SKM-1 treated with dmso at 0.1 percent for 144 hours (cell line): ENCODE measurements at regions not wholly inside any gene's neighbourhood (a gene's known extent, or its start where the extent isn't known, plus 50 kb on each side); places are given as distances from the start of the nearest gene placed in this dataset.
"Not testable (repeated sequence)": the region's sequence is repeated elsewhere in the genome, so short reads cannot be mapped to it uniquely, and the experiment has no call there.

ENCODE experiments used
- DNase-seq: peaks from one replicate; lab custom pipeline; 2025; ENCODE audit not compliant: unreplicated experiment; lab: John Stamatoyannopoulos, UW

DNA sequence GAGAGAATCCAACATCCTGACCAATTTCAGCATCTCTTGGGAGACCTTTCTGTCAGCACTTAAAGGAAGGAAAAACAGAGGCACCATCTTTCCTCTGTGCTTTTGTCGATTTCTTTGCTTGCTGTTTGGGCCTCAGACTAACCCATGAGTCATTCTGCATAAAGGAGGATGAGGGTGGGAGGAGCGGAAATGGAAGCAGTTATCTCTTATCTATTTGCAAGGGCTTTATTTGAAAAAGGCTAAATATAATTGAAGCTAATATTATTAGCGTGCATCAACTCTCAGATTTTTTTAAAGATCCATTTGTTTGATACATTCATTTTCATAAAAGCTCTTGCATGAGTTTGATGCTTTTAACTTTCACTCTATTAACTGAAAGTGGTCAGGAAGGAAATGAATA, 72.9 kb downstream of the ZNF622 start:
- no peak for DNase-seq

DNA sequence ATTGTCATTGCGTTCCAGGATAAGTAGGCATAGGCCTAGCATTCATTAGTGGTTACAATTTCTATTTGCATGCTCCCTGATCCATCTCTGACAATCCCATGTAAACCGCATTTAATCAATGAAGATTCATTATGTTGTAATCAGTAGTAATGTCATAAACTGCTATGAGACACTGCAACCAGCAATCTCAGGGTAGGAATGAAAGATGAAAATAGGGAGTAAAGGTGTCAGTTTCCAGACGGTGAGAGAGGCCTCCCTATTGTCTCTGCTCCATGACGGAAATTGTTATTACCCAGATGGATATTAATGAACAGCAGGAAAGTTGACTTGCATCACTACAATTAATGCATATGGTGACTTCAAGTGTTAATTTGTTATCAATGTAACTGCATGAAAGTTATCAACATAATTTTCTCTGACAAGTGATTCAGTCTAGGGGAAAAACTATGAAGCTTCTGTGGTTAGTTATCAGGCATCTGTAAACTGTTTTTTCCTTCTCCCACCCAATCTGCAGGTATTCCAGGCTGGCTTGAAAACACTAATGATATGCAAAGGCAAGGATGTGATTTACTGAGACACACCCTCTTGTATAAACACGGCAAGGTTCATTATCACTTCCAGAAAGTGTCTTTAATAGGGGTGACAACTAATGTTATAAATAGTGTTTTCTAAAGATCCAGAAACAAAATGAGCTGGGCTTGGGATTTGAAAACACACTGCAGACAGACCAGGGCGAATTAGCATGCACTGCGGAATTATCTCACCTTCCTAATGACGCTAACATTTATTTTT, 73.5 kb downstream of the ZNF622 start:
- DNase-seq: no peak

DNA sequence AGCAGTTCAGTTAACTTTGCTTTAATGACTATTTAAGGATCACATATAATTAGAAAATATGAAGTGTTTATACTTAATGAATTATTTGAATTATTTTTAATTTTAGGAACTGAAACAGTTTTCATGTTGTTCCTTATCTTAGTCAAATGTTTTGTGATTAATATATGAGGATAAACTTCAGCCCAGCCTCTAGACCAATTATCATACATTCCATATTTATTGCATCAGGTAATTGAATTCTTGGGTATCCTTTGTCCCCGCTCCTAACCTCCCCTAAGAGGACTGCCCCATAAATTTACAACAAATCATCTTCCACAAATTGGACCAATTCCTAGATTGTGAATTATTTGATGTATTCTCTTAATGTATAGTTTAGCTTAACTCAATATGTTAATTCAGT, 74.8 kb downstream of the ZNF622 start:
- DNase-seq: no peak

DNA sequence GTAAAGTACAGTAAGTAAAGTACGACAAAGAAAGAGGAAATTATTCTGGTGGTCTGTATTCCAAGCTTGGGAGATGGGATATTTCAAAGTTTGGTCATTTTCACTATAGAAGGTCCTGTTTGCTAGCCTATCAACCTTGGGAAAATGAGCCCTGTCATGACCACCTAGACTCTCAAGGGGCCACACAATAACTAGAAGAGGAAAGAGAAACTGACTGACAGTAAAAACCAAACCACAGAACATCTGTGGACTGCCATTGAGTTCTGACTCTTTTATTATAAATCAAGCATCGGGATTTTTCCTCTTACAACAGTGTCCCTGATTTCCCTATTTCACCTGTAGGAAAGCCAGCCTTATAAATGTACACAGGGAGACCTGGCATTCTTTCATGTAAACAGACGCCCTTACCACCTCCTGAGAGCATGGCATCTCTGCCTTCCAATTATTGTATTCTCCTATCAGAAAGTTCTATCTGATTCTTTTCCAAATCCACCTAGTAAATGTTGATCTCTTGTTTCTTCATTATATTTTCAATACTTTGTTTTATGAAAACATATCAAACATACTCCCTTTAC, 80.0 kb downstream of the ZNF622 start:
- no peak for DNase-seq

DNA sequence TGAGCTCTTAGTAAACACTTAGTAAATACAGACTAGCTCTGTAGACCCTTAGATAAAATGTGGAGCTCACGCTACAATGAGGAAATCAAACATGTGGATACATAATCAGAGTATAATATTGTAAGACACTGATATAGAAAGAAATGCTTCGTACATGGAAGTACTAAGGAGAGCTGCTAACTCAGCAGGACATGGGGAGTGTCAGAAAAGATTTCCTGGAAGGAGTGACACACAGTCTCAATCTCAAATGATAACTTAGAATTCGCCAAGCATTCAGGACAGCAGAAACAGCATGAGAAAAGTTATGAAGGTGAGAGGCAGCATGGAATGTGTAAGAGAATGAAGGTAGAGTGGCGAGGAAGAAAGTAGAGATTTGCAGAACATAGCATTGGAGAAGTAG, 80.8 kb downstream of the ZNF622 start:
- DNase-seq: no peak

DNA sequence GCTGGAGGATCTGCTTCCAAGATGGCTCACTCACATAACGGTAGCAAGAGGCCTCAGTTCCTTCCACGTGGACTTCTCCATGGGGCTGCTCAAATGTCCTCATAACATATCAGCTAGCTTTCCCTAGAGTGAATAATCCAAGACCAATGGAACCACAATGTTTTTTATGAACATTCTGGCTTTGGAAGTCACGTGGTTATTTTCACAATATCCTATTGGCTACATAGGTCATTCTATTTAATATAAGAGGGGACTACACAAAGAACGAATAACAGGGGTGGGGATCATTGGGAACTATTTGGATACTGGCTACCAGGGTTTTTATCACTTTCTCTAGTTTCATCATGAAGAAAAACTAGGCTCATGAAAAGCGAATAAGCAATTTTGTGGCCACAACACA, 81.4 kb downstream of the ZNF622 start:
- DNase-seq: no peak

DNA sequence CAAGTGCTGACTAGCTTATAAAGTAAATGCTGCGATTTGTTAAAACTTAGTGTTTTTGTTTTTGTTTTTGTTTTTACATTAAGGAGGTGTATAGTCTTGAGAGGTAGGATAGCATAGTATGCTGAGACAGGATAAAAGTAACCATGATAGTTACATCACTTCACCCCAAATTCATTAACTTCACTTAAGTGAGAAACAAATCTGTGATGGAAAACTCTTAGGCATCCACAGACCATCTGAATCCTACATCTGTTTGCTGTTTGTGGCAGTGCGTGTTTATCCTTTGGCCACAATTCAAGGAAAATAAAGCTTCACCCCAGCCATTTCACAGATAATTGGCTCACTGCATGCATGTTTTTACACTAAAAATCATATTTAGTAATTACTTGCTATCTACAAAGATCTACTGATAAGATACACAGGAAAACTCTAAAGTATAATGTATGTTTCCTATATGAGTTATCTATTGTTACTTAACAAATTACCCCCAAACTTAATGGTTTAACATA, 82.0 kb downstream of the ZNF622 start:
- DNase-seq: no peak

DNA sequence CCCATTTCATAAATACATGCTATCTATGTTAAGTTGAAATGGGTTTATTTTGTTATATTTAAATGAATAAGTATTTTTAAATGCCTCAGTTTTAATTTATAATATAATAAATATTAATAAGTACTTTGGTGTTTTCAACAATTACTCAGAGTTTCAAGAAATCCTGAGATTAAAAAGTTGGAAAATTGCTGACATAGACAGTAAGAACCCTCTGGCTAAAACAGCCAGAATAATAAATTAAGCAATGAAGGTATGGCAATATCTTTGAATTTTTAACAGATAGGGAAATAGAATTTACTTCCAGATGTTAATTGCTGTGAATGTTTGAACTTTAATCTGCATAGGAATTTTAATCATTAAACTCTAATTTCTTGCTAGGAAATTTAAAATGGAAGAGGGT, 83.6 kb downstream of the ZNF622 start:
- DNase-seq: no peak

DNA sequence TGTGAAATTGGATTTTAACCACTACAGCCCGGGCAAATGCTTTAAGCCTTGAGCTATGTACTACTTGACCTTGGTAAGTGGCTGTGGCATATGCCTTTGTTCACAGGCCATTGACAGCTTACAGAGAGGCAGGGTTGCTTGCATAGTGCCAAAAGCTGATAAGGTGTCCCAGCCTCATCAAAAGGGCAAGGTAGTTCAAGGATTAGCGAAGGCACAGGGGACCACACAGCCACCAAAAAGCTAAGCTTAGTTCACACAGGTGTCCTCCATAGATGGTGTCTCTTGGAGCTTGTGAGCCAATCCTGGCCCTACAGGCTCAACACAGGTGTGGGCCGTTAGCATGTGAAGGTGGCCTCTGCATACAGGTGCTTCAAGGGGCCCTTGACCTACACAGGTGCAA, 86.8 kb downstream of the ZNF622 start:
- DNase-seq: no peak

DNA sequence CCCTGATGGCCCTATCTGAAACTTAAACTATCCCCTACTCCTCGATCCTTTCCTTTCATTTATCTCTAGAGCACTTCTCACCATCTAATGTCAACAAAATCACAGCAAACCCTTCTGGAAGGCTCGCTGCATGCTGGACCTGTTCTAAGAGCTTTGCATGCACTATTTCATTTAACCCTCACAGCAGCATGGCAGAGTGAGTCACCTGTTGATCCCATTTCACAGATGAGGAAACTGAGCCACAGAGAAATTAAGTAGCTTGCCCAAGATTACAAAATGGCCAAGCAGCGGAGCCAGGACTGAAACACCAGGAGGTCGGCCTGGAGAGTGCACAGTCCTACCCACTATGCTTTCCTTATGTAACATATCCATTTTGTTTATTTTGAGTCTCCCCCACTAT, 93.1 kb downstream of the ZNF622 start:
- no peak for DNase-seq

DNA sequence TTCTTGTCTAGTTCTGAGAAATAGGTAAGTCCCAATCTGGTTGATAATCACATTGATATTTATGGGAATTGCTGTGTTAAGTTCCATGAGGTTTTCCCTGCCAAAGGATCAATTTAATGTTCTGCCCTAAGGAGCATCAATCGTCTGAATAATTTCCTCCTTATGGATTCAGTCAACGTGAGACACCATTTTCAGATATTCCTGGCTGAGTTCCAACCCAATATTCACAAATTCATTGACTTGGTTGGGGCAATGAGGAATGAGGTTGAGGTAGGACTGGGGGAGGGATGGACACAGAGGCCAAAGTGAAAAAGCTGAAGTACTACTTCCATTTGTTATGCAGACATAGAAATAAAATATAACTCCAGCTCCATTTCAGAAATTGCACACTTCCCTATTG, 99.1 kb downstream of the ZNF622 start:
- DNase-seq: no peak

DNA sequence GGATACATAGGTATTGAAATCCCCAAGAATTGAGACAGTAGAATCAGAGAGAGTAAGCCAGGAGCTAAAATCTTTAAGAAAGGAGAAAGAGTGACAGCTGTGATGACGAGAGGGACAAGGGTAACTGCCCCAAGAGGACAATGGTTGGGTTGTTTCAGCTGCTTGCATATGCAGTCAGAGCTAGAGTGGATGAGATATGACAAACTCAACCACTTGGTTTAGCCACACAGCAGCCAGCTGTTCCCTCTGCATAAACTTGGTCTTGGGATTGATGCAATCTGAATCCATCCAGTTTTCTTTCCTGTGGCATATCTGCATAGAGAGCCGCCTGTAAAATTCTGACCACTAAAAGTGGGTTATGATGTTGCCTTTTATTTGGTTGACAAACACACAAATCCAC, 100.7 kb downstream of the ZNF622 start:
- no peak for DNase-seq

DNA sequence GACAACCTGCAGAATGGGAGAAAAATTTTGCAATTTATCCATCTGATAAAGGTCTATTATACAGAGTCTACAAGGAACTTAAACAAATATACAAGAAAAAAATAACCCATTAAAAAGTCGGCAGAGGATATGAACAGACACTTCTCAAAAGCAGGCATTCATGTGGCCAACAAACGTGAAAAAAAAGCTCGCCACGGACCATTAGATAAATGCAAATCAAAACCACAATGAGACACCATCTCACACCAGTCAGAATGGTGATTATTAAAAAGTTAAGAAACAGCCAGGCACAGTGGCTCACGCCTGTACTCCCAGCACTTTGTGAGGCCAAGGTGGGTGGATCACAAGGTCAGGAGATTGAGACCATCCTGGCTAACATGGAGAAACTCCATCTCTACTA, 112.2 kb downstream of the ZNF622 start:
- DNase-seq: not testable (repeated sequence)

DNA sequence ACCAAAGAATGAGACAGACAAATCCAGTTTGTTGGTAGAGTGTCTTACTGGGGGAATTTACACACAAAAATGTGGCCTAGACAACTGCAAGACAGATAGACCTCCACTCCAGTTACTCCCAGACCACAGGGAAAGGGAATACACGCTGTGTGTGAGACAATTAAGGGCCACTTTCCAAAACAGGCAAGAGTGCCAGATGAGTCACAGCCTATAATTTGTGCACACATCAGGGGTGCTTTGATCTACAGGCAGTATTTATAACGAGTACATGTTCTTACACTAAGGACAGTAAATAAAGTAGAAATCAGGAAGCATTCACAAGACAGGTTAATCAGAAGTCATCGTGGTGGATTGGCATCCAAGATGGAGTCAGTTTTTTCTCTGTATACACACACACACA, 114.8 kb downstream of the ZNF622 start:
- DNase-seq: no peak

DNA sequence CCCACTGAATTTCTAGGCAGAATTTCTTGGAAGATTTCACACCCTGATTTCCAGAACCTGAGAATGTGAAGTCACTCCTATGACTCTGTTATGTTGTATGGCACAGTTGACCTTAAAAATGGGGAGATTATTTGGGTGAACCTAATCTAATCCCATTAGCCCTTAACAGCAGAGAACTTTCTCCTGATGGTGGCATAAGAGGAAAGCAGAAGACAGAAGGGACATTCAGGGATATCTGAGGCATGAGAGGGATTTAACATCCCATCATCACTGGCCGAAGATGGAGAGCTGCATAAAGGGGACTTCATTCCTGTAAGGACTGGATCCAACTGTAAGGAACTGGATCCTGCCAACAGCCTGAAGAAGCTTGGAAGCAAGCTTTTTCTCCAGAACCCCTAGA, 119.2 kb downstream of the ZNF622 start:
- no peak for DNase-seq

DNA sequence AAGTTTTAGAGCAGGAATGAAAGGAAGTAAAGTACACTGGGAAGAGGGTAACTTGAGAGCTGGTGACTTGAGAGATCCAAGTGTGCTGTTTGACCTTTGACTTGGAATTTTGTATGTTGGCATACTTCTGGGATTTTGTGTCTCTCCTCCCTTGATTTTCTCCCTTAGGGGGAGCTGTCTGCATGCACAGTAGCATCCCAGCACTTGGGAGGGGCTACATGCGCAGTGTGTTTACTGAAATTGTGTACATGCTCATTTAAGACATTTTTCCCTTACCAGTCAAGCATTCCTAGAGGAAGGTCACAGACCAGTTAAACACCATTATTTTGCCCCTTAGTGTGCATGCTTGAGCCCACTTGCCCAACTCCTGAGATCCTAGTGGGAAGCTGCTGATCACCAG, 120.1 kb downstream of the ZNF622 start:
- no peak for DNase-seq

DNA sequence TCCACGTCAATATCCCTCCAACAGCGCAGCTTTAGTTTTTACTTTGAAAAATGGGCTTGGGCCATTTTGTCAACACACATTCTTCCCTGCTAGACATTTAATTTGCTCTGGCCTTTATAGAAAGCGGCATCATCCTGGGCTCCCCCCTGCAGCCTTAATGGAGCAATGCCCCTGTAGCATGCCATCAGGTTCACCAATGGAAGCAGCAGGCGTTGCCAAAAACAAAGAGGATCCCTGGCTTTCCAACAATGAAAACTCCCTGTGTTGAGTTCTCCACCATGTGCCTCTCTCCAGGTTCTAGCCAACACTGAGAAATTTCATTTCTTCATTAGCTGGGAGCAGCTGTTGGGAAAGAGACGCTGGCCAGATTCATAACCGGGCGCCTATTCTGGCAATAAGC, 139.5 kb downstream of the ZNF622 start:
- no peak for DNase-seq

DNA sequence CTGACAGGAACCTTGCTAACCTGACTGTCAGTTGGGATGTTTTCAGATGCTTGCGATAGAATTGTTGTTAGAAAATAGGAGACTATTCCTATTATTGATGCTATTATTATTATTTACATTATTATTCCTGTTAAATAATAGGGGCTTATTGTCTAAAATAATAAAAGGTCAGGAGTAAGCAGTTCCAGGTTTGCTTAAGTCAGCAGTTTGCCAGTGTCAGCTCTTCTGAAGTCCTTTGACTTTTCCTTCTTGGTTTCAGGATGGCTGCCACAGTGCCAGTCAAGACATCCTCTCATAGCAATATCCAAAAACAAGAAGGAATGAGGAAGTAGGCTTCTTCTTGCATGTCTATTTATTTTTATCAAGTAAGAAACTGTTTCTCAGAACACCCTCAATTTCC, 141.7 kb upstream of the MARCHF11 start:
- DNase-seq: no peak

DNA sequence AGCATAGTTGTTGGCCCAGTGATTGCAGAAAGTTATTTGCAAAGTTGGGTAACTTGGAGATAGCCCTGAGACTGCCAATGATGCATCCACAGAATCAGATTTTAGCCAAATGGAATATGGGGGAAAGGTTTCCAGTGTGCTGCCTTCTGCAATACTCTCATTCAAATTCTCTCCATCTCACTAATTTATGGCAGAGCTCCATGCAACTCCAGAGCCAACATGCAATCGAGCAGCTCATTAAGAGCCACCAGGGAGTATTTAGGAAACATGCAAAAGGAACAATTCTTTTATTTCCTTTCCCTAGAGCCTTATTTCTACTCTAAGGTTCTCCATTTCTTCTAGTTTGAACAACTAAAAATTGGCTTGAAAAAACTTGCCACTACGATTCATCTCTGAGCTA, 135.9 kb upstream of the MARCHF11 start:
- DNase-seq: no peak

DNA sequence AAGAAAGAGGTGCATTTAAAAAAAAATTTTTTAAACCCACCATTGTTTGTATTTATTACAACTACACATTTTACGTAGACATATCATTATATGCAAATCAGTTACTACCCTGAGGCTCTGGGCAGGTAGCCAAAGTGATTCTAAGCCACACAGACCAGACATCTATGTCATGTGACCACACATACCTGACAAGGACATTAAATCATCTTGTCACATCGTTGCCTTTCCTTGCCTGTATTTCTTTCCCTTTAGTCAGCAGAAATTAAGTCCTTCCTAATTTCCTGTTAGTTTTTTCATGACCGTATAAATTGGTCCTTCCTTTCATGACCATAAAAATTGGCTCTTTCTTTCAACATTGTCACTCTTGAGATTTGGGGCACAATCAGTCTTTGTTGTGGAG, 134.2 kb upstream of the MARCHF11 start:
- DNase-seq: no peak

DNA sequence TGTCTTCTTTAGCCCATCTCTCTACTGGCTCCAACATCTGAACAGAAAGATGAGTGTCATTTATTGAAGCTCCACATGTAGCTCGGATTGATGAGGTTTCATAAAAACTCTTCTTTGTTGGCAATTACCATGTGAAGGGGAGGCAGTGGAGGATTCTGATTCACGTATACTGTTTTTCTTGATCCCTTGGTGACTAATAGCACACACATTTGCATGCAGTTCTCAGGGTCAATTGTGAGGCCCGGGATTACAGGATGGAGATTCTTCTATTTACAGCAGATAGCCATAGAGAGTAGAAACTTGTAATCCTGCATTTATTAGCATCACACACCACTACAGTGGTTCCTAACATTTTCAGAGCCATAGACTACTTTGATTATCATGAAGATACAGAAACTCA, 133.2 kb upstream of the MARCHF11 start:
- no peak for DNase-seq

DNA sequence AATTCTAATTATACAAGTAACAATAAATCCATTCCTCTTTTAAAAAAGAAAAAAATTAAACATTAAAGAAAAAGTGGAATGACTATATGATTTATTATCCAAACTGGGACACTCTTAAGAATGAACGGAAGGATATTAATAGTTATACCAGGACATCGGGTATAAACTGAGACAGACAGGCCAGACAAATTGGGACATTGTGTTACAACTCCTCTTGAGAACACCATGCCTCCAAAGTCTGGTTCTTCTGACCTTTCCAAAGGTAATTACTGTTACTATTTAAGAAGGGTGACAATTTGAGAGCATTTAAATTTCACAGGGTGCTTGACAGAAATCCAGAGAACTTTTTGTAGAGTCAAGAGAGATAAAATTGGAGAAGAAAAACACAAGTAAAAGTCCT, 132.1 kb upstream of the MARCHF11 start:
- DNase-seq: no peak

DNA sequence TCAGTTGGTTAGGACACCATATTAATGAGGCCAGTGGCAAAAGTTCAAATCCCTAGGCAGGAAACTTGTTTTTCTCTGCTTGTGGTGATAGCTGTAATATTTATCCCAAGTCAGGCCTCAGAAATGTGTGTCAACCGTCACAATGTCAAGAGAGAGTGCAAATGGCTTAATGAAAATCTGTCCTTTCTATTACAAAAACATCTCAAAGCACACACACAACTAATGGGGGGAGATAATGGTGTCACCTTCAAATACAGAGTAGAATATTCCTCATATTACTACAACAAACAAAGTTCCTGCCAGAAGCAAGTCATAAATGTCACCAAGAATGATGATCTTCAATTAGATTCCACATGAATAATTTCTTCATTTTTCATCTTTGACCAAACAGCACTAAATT, 127.2 kb upstream of the MARCHF11 start:
- DNase-seq: no peak
